Smooth muscle cell (in vitro differentiated cells): ENCODE measurements at regions not wholly inside any gene's neighbourhood (a gene's known extent, or its start where the extent isn't known, plus 50 kb on each side); places are given as distances from the start of the nearest gene placed in this dataset.

Experiments used
- DNase-seq: peaks from one replicate; lab custom pipeline; 2025; ENCODE audit not compliant: unreplicated experiment; lab: John Stamatoyannopoulos, UW
- H2AFZ ChIP-seq: fragments of 200-600 bp; sonication (generic); 2 replicates; pipeline ENCODE4 v1.6.0; 2016; ENCODE audit warnings: antibody characterized with exemption, low read depth, mild to moderate bottlenecking
- H3F3A ChIP-seq: fragments of 200-600 bp; sonication (generic); 2 replicates; pipeline ENCODE4 v1.6.0; 2017; ENCODE audit warnings: antibody characterized with exemption, low read depth
- H3K27ac ChIP-seq: fragments of 200-600 bp; sonication (generic); 2 replicates; pipeline ENCODE4 v1.5.1; 2016; ENCODE audit warnings: low read depth, mild to moderate bottlenecking
- H3K27me3 ChIP-seq: fragments of 200-600 bp; sonication (generic); 2 replicates; pipeline ENCODE4 v1.6.1; 2016; ENCODE audit warnings: low read depth, mild to moderate bottlenecking
- H3K36me3 ChIP-seq: fragments of 200-600 bp; sonication (generic); 2 replicates; pipeline ENCODE4 v1.5.1; 2016; ENCODE audit warnings: low read depth
- H3K4me1 ChIP-seq: fragments of 200-600 bp; sonication (generic); 2 replicates; pipeline ENCODE4 v1.5.1; 2016; ENCODE audit warnings: low read depth
- H3K4me2 ChIP-seq: fragments of 200-600 bp; sonication (generic); 2 replicates; pipeline ENCODE4 v1.6.0; 2016; ENCODE audit warnings: mild to moderate bottlenecking
- H3K4me3 ChIP-seq: fragments of 200-600 bp; sonication (generic); 2 replicates; pipeline ENCODE4 v1.5.1; 2016; ENCODE audit warnings: mild to moderate bottlenecking
- H3K79me2 ChIP-seq: fragments of 200-600 bp; sonication (generic); 2 replicates; pipeline ENCODE4 v1.6.0; 2016; ENCODE audit warnings: low read depth, mild to moderate bottlenecking
- H3K9ac ChIP-seq: fragments of 200-600 bp; sonication (generic); 2 replicates; pipeline ENCODE4 v1.6.0; 2016; ENCODE audit warnings: low read depth
- H3K9me3 ChIP-seq: fragments of 200-600 bp; sonication (generic); replicated peaks from 2 replicates; pipeline ENCODE4 v1.5.1; 2016; ENCODE audit warnings: low read depth
- H4K20me1 ChIP-seq: fragments of 200-600 bp; sonication (generic); 2 replicates; pipeline ENCODE4 v1.6.0; 2016; ENCODE audit warnings: low read depth
- CTCF ChIP-seq: fragments of 200-600 bp; sonication (generic); IDR thresholded peaks from 2 replicates; pipeline ENCODE4 v1.5.1; 2017; ENCODE audit warnings: borderline replicate concordance, mild to moderate bottlenecking, antibody characterized with exemption; ENCODE audit not compliant: insufficient read depth, poor library complexity, severe bottlenecking
- WGBS: methylation state at CpG from one replicate; pipeline ENCODE4 v1.1.7; 2016; ENCODE audit warnings: low lambda C conversion rate; 5-methylcytosine and 5-hydroxymethylcytosine counted together

GRCh38 chr12:25659621-25660020, 106.5 kb upstream of the LMNTD1 start:
- H3K9me3 ChIP-seq = no peaks in the 10 kb centered on the region
- H3K4me2 ChIP-seq = no peak overlapping the region
- no peaks in the 10 kb centered on the region for H3K36me3 ChIP-seq
- no peaks in the 10 kb centered on the region for H3K79me2 ChIP-seq
- H4K20me1 ChIP-seq = no peaks in the 10 kb centered on the region
- H3F3A ChIP-seq = no peaks in the 10 kb centered on the region
- no peak overlapping the region for H3K9ac ChIP-seq
- no peak overlapping the region for H3K27ac ChIP-seq
- H3K4me3 ChIP-seq = no peak overlapping the region
- H3K27me3 ChIP-seq = no peaks in the 10 kb centered on the region
- H2AFZ ChIP-seq = no peak overlapping the region
- DNase-seq = no peak
- H3K4me1 ChIP-seq = no peaks in the 10 kb centered on the region
- TF ChIP-seq CTCF = no peak
- WGBS = 94% methylated on average over 2 of the region's 2 CpGs

GRCh38 chr12:25670076-25671055, 117.3 kb upstream of the LMNTD1 start:
- Histone ChIP-seq H3K9me3 (no peaks in the 10 kb centered on the region), H3K4me1 (peaks cover 8% of the 10 kb centered on the region), H3F3A (no peaks in the 10 kb centered on the region), H3K36me3 (no peaks in the 10 kb centered on the region), H3K27me3 (no peaks in the 10 kb centered on the region), H2AFZ (no peak overlapping the region), H3K27ac (no peak overlapping the region), H3K9ac (no peak overlapping the region), H3K4me2 (no peak overlapping the region), H4K20me1 (no peaks in the 10 kb centered on the region), H3K4me3 (no peak overlapping the region), H3K79me2 (no peaks in the 10 kb centered on the region)
- 91% methylated on average over 5 of the region's 5 CpGs for WGBS
- DNase-seq = no peak
- no peak for TF ChIP-seq CTCF

- peaks cover 26% of the 10 kb centered on the region for H3K4me1 ChIP-seq
- WGBS = 51% methylated on average over 2 of the region's 2 CpGs
- TF ChIP-seq CTCF = no peak
- no peak overlapping the region for H3K4me2 ChIP-seq
- no peaks in the 10 kb centered on the region for H4K20me1 ChIP-seq
- no peak overlapping the region for H2AFZ ChIP-seq
- no peaks in the 10 kb centered on the region for H3K36me3 ChIP-seq
- H3K4me3 ChIP-seq = no peak overlapping the region
- no peaks in the 10 kb centered on the region for H3K79me2 ChIP-seq
- H3F3A ChIP-seq = no peaks in the 10 kb centered on the region
- DNase-seq = no peak
- no peaks in the 10 kb centered on the region for H3K27me3 ChIP-seq
- H3K9me3 ChIP-seq = no peaks in the 10 kb centered on the region
- H3K9ac ChIP-seq = no peak overlapping the region
- H3K27ac ChIP-seq = no peak overlapping the region
Measured at GRCh38 chr12:25675808-25676207, 122.7 kb upstream of the LMNTD1 start.
